Transverse colon (tissue), 4 donors: ENCODE measurements at regions not wholly inside any gene's neighbourhood (a gene's known extent, or its start where the extent isn't known, plus 50 kb on each side); places are given as distances from the start of the nearest gene placed in this dataset.

Experiments used
- DNase-seq: peaks from one replicate; pipeline ENCODE4 v3.0.0-alpha.2; 2019
- H3K27ac ChIP-seq, 4 donors: fragments of 200-600 bp; sonication (generic); 2 replicates each; pipeline ENCODE4 v1.5.1; 2016 to 2018; ENCODE audit warnings: inconsistent platforms in 4 of 4
- H3K27me3 ChIP-seq: fragments of 200-600 bp; sonication (generic); 2 replicates; pipeline ENCODE4 v1.5.1; 2017; ENCODE audit warnings: inconsistent platforms
- H3K36me3 ChIP-seq, 4 donors: fragments of 200-600 bp; sonication (generic); 2 replicates each; pipeline ENCODE4 v1.5.1; 2017 to 2019; ENCODE audit warnings: inconsistent platforms in 4 of 4
- H3K4me1 ChIP-seq, 4 donors: fragments of 200-600 bp; sonication (generic); 2 replicates each; pipeline ENCODE4 v1.5.1; 2017 to 2020; ENCODE audit warnings: inconsistent platforms in 4 of 4
- H3K4me3 ChIP-seq, 4 donors: fragments of 200-600 bp; sonication (generic); 1 replicate in 1 of 4; 2 replicates in 3 of 4; pipeline versions ENCODE4 v1.5.1 to v1.6.1; 2017 to 2019; ENCODE audit warnings: inconsistent platforms in 4 of 4
- H3K9me3 ChIP-seq, 2 donors: fragments of 200-600 bp; sonication (generic); 2 replicates each; pipeline ENCODE4 v1.5.1; 2017 to 2019; ENCODE audit warnings: inconsistent platforms in 2 of 2
- CTCF ChIP-seq, 5 experiments: fragments of 200-600 bp in 3 of 5; fragments of 450-650 bp in 2 of 5; sonication (generic) in 3 of 5; IDR thresholded peaks; 1 replicate in 2 of 5; 2 replicates in 3 of 5; pipeline ENCODE4 v1.5.1; 2016 to 2017; ENCODE audit warnings: antibody characterized with exemption in 5 of 5, inconsistent platforms in 3 of 5, mild to moderate bottlenecking in 2 of 5, moderate library complexity in 1 of 5
- EP300 ChIP-seq: sonication (generic); formaldehyde crosslinking; IDR thresholded peaks from one replicate; pipeline ENCODE4 v1.6.1; 2017; ENCODE audit warnings: antibody characterized with exemption, low read depth
- POLR2A ChIP-seq: fragments of 450-650 bp; IDR thresholded peaks from one replicate; pipeline ENCODE4 v1.6.1; 2016; ENCODE audit warnings: antibody characterized with exemption, mild to moderate bottlenecking, moderate library complexity
- POLR2AphosphoS5 ChIP-seq, 3 donors: sonication (generic); formaldehyde crosslinking; IDR thresholded peaks; one replicate each; pipeline ENCODE4 v1.6.1; 2016; ENCODE audit warnings: antibody characterized with exemption in 3 of 3
- WGBS, 2 donors: methylation state at CpG; one replicate each; pipeline ENCODE4 v1.1.5; 2018; ENCODE audit warnings: low coverage in 1 of 2; 5-methylcytosine and 5-hydroxymethylcytosine counted together
- in situ Hi-C, 4 donors: fragments of 200-750 bp; cut with MboI; loops; one replicate each; pipeline versions ENCODE4 v1.15.0 to v1.15.1; 2017; ENCODE audit warnings: low sequenced_read_pairs in 3 of 4, low pct_ligation_motif_present in 1 of 4, low pct_unique_long_range_greater_than_20kb in 1 of 4
- intact Hi-C: fragments of 100-400 bp; cut with DNase I; formaldehyde crosslinking; loops from one replicate; pipeline ENCODE4 v1.15.1; 2023; ENCODE audit warnings: low total_unique reads

GRCh38 chr10:44804661-44805060 lies 106.5 kb upstream of the TMEM72 start:
- intact Hi-C loops = no loop called here
- H3K4me1 ChIP-seq = peaks cover 0 to 6% (median 0%) of the 10 kb centered on the region in 4 donors
- no peak for DNase-seq
- H3K4me3 ChIP-seq = no peak overlapping the region
- H3K27ac ChIP-seq = no peak overlapping the region
- in situ Hi-C loops = no loop called here
- no peak for TF ChIP-seq POLR2AphosphoS5 (IDR thresholded peaks at IDR 0.05)
- TF ChIP-seq POLR2A = no peak
- TF ChIP-seq EP300 = no peak
- TF ChIP-seq CTCF (IDR thresholded peaks at IDR 0.05) = no peak
- WGBS, 2 donors = 79 to 86% methylated on average over 1 of the region's 1 CpG
- H3K9me3 ChIP-seq = no peaks in the 10 kb centered on the region
- H3K36me3 ChIP-seq = no peaks in the 10 kb centered on the region
- H3K27me3 ChIP-seq = no peaks in the 10 kb centered on the region

GRCh38 chr10:44805466-44806210 lies 105.5 kb upstream of the TMEM72 start:
- Histone ChIP-seq H3K27me3 (no peaks in the 10 kb centered on the region), H3K4me3 (no peak overlapping the region), H3K4me1 (peaks cover 0 to 6% (median 0%) of the 10 kb centered on the region in 4 donors), H3K9me3 (no peaks in the 10 kb centered on the region), H3K36me3 (no peaks in the 10 kb centered on the region), H3K27ac (no peak overlapping the region)
- intact Hi-C loops = no loop called here
- no peak for TF ChIP-seq POLR2AphosphoS5 (IDR thresholded peaks at IDR 0.05)
- TF ChIP-seq POLR2A = no peak
- TF ChIP-seq EP300 = no peak
- TF ChIP-seq CTCF (IDR thresholded peaks at IDR 0.05) = no peak
- DNase-seq = no peak
- WGBS, 2 donors = 67 to 85% methylated on average over 1 to 6 of the region's 6 CpGs
- in situ Hi-C loops = no loop called here

- in situ Hi-C loops = no loop called here
- no peaks in the 10 kb centered on the region for H3K9me3 ChIP-seq
- DNase-seq = no peak
- no peak overlapping the region for H3K4me3 ChIP-seq
- WGBS, 2 donors = 33 to 60% methylated on average over 2 to 3 of the region's 3 CpGs
- peaks cover 0 to 5% (median 0%) of the 10 kb centered on the region in 4 donors for H3K4me1 ChIP-seq
- intact Hi-C loops = no loop called here
- TF ChIP-seq EP300 (no peak), POLR2AphosphoS5 (IDR thresholded peaks at IDR 0.05) (no peak), POLR2A (no peak), CTCF (IDR thresholded peaks at IDR 0.05) (no peak)
- H3K27me3 ChIP-seq = no peaks in the 10 kb centered on the region
- H3K27ac ChIP-seq = no peak overlapping the region
- no peaks in the 10 kb centered on the region for H3K36me3 ChIP-seq
These were observed 104.2 kb upstream of the TMEM72 start for GRCh38 chr10:44806950-44807349.

- Histone ChIP-seq H3K4me3 (no peak overlapping the region), H3K27me3 (no peaks in the 10 kb centered on the region), H3K4me1 (no peaks in the 10 kb centered on the region), H3K9me3 (no peaks in the 10 kb centered on the region), H3K36me3 (no peaks in the 10 kb centered on the region), H3K27ac (no peak overlapping the region)
- in situ Hi-C loops (no loop called here), intact Hi-C loops (no loop called here)
- TF ChIP-seq POLR2AphosphoS5 (IDR thresholded peaks at IDR 0.05) (no peak), EP300 (no peak), CTCF (IDR thresholded peaks at IDR 0.05) (no peak), POLR2A (no peak)
- no peak for DNase-seq
These were observed 103.7 kb upstream of the TMEM72 start for GRCh38 chr10:44807451-44807850.
